SKM-1 treated with dmso at 0.1 percent for 144 hours (cell line): ENCODE measurements at regions not wholly inside any gene's neighbourhood (a gene's known extent, or its start where the extent isn't known, plus 50 kb on each side); places are given as distances from the start of the nearest gene placed in this dataset.
A peak's percentile ranks its signal among the peaks of the same experiment; 100 is the strongest.
"Not testable (repeated sequence)": the region's sequence is repeated elsewhere in the genome, so short reads cannot be mapped to it uniquely, and the experiment has no call there.

Source experiments
- DNase-seq: peaks from one replicate; lab custom pipeline; 2025; ENCODE audit not compliant: unreplicated experiment; lab: John Stamatoyannopoulos, UW

DNA sequence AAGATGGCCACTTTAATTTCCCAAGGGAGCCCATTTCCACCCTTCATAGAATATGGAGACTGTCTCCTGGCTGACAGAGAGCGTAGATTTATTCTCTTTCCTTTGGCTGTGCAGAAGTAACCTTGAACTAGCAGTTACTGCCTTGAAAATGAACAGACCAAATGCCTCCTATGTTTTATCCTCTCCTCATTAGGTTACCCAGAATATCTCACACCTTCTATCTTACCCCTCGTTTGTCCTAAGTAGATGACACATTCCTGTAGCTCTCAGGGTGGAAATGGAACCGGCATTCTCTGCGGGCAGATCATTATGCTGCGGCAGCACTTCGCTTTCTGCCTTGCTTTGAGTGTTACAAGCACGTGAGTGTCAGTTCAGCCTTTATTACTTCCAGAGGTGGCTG is 336.5 kb downstream of the DCDC2C start:
- DNase-seq: no peak

DNA sequence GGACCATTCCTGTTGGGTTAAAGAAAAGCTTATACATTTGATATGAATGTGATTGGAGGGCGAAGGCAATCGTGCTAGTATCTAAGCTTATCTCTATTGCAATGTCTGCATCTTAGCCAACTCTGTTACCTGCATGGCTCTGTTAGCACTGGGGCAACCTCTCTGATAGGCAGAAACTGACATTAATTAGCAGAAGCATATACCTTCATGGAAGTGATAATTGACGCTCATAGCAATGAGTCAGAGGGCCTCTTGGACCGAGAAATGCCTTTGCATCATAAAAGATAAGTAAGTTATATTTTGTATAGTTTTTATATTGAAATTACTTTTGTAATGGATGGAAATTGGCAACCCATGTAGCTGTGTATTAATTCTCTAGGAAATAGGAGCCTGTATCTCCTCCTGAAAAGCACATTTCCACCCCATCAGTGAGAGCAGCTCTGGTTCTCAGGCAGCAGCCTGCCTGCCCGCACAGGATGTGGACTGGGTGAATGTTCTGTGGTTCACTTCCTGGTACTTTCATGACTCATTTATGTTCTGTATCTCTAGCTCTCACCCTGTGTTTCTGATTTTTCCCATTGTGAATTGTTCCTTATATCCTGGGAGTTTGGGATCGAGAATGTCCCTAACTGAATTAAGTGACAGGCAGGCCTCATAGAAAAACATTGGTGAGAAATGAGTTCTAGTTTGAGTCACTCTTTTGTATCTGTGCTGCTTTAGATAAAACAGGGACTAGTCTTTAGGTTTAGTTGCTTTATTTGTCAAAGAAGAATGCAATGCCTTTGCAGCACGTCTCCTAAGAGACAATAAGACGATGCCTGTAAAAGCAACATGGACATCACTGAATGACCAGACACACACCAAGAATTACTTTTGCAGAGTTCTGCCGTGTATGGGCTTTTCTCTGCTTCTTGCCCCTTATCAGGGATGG is 344.9 kb downstream of the DCDC2C start:
- DNase-seq: no peak

DNA sequence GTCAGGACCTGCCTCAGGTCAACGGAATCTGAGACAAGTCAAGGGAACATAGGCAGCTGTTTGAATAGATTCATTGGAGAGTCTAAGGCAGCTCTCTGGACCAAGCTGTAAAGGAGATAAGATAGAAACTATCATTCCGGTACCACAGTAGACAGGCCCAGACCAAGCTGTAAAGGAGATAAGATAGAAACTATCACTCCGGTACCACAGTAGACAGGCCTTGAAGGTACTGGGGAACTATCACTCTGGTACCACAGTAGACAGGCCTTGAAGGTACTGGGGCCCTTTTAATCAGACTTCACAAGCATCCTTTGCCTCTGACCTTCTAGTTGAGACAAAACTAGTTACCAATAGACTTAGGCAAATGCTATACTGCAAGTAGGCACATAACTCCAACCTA is 346.1 kb downstream of the DCDC2C start:
- DNase-seq: no peak

DNA sequence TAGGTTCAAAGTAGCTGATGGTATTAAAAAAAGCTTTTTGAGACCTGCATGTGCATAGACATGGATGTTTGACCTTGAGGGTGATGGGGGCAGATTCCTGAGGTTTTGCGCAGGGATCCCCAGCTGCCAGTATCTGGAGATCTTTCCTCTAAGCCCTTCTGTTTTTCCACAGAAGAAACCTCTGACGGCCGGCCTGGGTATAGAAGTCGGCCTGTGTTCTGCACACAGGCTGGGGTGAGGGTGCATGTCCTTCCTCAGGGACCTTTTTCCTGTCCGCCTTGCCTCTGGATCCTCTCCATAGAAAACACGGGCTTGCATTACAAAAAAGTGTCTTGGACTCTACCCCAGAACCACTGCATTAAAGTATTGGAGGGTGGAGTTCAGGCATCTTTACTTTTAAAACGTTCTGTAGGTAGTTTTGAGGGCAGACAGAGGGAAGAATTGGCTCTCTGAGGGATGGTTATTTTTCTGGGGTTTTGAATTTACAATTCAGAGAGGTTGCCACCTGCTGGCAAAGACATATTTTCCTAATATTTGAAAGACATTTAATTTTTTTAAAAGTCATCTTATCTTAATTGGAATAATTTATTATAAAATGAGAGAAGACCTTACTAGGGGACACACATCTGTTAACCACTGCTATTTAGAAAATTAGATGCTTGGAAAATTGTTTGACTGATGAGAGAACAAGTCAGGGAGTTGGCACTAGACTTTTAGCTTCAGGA is 350.6 kb downstream of the DCDC2C start:
- DNase-seq: no peak

DNA sequence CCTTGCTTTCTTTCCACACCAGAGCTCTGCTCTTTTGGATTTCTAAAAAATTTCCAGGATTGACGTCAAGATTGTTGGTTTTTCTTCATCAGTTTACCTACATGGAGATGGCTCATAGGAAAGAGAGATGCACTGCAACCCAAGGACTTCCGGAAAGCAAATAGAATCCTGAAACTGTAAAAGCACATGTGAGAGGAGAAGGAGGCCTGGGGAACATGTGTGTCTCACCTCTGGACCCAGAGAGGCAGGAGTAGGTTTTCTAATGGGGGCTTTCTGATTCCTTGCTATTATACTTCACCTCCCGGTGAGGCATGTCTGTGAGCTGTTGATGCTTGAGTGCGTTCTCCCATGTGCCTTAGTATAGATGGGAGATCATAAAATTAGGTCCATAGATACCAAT is 362.8 kb downstream of the DCDC2C start:
- no peak for DNase-seq

DNA sequence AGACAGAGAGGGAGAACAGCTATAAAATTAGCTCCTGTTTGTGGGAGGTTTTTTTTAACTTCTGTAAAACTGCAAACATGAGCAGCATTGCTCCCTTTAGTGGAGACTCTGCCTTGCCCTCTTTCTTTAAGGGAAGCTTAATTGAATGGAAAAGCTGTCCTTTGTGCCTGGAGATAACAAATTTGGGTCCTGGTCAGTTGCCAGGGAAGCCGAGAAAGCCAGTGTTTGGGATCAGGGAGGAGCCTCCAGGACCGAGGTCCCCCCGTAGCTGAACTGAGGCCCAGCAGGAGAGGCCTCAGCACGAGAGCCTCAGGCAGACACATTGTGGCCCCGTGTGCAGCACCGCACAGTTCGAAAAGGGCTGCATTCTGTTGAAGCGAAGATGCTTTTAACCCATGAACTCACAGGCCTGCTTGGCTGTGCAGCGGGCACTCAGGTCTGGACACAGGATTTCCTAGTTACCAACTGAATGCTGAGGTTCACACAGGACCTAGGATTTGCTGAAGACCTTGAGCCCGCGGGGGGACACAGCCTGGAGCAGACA is 369.7 kb downstream of the DCDC2C start:
- no peak for DNase-seq

DNA sequence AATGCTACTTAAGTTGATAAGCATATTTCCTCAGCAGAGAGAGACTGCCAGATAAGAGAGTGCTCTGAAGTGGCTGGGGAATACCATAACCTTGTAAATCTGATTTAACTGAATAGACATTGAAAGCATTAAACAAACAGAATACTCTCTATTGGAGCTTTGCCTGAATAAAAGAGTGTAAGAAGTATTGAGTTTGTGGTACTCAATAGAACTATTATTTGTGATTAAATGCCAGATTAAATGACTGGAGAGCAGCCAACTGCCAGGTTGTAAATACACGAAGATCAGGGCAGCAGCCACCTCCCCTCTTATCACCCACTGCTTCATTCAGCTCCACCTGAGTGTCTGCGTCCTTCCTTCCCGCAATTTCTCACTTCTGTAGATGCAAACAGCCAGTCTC is 373.6 kb downstream of the DCDC2C start:
- DNase-seq: no peak

DNA sequence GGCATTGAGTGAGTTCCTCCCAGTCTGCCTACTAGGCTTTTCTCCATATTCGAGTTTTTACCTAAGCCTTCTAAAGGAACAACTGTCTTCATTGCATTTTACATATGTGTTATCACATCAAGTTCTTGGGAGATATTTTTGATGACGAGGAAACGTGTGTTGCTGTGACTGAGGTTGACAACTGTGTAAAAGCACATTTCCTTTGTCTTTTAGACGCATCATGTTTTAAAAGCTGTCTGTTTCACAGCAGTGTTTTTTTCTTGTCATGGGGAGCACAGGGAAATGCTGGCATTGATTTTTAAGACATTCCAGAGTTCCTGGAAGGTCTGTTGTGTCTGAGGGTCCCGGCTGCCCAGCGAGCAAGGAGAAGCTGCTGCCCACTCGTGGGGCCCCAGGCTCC is 381.8 kb downstream of the DCDC2C start:
- DNase-seq: no peak

DNA sequence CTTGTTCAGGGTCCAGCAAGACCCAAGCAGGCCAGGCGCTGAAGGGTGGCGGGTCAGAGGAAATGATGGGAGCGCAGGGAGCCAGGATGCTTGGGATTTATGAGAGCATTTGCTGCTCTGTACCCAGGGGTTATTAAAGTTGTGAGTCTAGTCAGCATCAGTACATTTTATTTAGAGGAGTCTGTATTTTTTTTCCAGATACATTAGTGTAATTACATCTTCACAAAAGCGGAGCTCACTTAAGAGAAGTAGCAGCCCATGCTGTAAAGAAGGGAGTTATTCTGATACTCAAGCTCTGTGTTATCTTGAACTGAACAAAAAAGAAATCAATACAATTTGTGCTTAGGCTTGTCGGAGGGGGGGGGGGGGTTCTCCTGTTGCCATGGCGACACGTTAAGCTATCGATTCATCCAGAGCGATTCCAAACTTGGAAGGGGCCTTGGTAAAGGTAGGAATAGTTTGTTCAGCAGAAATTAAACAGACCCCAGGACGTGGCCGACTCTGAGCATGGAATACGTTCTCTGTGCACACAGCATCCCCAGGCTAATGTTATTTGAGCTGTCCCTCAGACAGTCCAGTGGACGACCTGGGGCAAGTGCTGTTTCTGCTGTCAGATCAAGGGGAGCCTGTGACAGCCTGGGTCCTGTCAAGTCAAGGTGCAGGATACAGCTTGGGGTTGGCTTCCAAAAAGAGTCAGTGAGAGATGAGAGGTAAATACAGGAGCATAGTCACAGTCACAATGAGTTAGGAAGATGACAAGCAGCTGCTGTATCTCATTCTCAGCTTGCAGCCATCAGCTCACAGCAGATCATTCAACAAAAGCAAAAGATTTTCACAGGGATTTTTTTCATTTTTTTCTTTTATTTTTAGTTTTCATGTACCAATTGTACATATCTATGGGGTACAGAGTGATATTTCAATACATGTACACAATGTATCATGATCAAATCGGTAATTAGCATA is 387.6 kb downstream of the DCDC2C start:
- DNase-seq: no peak

DNA sequence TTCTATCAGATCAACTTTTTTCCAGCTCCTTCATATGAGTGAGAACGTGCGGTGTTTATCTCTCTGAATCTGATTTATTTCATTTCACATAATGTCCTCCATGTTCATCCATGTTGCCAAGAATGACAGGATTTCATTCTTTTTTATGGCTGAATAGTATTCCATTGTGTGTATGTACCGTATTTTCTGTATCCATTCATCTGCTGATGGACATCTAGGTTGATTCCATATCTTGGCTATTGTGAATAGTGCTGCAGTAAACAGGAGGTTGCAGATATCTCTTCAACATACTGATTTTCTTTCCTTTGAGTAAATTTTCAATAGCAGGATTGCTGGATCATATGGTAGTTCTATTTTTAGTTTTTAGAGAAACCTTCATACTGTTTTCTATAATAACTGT is 388.5 kb downstream of the DCDC2C start:
- DNase-seq: no peak

DNA sequence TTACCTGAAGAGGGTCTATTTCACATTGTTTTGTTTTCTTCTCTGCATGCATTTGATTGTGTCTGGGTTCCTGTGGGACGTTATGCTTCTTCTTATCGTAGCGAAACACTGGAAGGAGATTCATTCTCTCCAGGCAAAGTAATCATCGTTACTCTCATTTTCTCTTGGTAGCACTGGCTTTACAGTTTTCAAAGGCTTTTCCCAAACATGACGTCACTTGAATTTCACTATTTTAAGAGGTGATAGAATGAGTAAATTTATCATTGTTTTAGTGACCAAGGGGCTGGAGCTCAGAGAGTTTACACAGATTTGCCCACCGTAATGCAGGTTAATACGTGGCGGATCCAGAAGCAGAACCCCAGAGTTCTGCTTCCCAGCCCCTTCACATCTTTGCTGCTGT is 391.4 kb downstream of the DCDC2C start:
- DNase-seq: no peak

DNA sequence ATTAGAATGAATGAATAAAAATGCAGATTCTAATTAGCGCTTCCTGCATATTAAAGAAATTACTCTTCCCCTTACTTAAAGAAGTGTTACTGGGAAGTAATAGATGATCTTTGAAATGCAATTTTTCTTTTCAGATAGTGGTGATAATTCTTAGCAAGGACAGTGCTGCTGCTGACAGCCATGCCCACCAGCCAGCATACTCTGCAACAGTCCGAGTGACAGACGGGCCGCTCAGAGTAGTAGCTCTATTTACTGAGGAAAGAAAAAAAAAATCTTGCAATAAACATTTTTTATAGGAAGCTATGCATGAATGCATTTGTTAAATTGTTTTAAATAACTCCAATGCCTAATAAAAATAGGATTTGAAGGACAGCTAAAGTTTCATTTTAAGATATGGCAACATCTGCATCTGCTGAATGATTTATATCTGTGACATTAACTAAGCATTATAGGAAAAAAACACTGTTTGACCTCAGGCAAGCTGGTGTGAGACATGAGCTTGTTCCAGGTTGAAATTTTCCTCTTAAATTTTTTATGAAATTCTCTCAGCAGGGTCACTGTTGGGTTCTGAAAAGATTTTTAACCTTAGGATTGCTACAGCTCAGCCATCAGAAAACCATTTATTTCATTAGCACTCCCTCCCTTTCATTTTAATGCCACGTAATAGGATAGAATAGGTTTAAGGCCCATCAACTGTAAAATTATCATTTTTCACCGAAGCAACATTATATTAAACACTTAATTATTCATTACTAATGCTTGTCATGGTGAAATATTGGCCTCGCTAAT is 393.8 kb downstream of the DCDC2C start:
- no peak for DNase-seq

DNA sequence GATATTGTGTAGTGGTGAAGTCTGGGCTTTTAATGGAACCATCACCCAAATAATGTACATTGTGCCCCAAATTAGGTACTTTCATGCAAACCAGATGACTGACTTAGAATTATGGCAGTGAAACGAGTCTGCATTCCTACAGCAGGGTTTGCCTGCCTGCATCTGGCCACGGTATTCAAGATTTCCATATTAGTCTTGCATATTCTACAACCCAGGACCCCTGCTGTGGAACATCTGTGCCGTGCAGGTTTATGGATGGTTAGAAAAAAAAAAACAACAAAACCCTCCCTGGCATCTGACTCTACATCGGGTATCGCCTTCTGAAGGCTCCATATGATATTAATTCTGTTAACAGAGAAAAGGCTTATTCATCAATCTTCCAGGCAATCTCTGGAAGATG is 394.8 kb downstream of the DCDC2C start:
- DNase-seq: no peak

DNA sequence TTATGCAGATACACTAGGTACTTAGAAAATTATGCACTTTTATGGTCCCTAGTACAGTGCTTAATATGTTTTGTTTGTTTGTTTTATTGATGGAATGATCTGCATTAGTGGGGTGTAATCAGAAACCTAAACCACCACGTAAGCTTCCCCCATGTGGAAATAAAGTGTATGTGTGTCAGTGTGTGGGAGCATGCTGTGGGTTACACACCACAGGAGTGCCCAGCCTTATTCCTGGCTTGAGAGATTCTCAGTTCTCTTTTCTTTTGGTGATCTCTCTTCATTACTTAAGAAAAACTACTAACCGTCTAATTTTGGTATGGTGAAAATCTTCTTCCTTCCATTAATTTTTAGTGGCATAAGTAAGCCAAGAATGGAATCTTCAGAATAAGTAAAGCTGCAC is 398.6 kb downstream of the DCDC2C start:
- peak; percentile 83 for DNase-seq

DNA sequence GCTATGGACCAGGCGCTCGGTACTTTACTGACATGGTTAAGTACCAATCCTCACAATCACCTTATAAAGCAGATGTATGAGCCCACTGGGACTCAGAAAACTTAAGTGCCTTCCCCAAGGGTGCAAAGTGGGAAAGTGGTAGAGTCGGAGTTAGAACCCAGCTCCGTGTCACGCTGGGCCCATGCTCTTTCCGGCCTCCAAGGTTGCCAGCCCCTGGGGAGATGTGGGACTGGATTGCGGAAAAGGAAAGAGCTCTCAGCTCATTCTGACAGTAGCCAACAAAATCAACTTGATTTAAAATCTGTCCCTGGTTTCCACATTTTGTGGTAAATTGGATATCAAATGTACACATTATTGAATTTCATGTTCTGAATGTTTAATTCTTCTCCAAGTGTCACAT is 403.8 kb downstream of the DCDC2C start:
- no peak for DNase-seq

DNA sequence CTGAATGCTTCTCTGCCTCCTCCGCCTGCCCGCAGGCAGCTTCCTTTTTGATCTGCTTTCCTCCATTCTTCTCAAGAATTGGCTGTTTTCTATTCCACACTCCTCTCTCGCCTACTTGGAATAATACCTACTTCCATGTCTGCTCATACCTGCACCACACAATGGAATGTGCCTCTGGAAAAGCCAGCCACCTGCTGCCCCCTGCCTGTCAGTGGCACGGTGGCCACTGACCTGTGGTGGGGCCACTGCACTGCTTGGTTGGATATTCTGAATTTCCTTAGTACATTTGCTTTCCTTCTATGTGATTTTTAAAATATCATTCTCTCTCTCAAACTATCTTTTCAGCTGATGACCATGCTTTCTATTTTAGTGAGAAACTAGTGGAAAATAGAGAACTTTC is 406.9 kb downstream of the DCDC2C start:
- DNase-seq: no peak

DNA sequence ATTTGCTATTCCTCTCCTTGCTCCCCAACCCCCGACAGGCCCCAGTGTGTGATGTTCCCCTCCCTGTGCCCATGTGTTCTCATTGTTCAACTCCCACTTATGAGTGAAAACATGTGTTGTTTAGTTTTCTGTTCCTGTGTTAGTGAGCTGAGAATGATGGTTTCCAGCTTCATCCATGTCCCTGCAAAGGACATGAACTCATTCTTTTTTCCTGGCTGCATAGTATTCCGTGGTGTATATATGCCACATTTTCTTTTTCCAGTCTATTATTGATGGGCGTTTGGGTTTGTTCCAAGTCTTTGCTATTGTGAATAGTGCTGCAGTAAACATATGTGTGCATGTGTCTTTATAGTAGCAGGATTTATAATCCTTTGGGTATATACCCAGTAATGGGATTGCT is 412.1 kb downstream of the DCDC2C start:
- DNase-seq: not testable (repeated sequence)

DNA sequence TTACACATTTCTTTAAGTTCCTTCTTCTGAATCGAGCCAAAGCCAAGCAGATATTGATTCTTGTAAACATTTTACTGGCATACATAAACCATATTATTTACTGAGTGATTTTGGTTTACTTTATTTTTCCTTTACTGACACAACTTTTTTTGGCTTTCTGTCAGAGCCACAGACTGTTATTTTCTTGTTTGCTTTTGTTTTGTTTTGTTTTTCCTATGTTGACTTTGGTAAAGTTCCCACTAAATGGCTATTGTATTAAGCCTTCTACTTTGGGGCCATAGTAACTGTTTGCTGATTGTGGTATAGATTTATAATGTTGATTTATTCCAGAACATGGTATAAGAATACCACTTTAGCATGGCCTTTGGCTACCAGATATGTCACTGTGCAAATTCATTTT is 419.4 kb downstream of the DCDC2C start:
- no peak for DNase-seq

DNA sequence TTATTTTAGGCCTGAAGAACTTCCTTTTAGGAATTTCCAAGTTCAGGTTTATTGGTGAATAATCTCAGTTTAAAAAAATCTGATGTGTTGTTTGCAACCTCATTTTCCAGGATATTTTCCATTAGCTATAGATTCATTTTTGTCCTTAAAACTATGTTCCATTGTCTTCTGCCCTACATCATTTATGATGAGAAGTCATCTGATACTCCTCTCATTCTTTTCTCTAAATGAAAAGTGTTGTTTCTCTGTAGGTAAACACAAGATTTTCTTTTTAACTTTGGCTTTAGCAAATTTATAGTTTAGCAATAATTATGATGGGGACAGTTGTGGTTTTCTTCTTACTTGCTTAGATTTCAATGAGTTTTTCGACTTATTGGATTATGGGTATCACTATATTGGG is 427.3 kb downstream of the DCDC2C start:
- DNase-seq: no peak
